ENCODE measurements at regions not wholly inside any gene's neighbourhood (a gene's known extent, or its start where the extent isn't known, plus 50 kb on each side); places are given as distances from the start of the nearest gene placed in this dataset.
"Not testable (repeated sequence)": the region's sequence is repeated elsewhere in the genome, so short reads cannot be mapped to it uniquely, and the experiment has no call there.

- DNase-seq (ENCODE audit: extremely low spot score, insufficient read length, low read depth) (no peak), FAIRE-seq (no peak)
Measured at GRCh38 chr17:77521076-77521475, 380.3 kb downstream of the SEC14L1 start.

GRCh38 chr17:77523540-77523939, 382.8 kb downstream of the SEC14L1 start:
- DNase-seq (ENCODE audit: extremely low spot score, insufficient read length, low read depth) (no peak), FAIRE-seq (no peak)

GRCh38 chr17:77526259-77526711, 385.5 kb downstream of the SEC14L1 start:
- DNase-seq (ENCODE audit: extremely low spot score, insufficient read length, low read depth), result no peak
- FAIRE-seq, result no peak

- DNase-seq (ENCODE audit: extremely low spot score, insufficient read length, low read depth) (no peak), FAIRE-seq (no peak)
Measured at GRCh38 chr17:77526728-77527350, 386.1 kb downstream of the SEC14L1 start.

GRCh38 chr17:77527409-77527808, 386.6 kb downstream of the SEC14L1 start:
- no peak for DNase-seq (ENCODE audit: extremely low spot score, insufficient read length, low read depth)
- no peak for FAIRE-seq

- DNase-seq (ENCODE audit: extremely low spot score, insufficient read length, low read depth) (no peak), FAIRE-seq (no peak)
Measured at GRCh38 chr17:77527836-77528505, 387.2 kb downstream of the SEC14L1 start.

GRCh38 chr17:77528516-77529327, 388.0 kb downstream of the SEC14L1 start:
- FAIRE-seq (no peak), DNase-seq (ENCODE audit: extremely low spot score, insufficient read length, low read depth) (no peak)

GRCh38 chr17:77529328-77529650, 388.5 kb downstream of the SEC14L1 start:
- DNase-seq (ENCODE audit: extremely low spot score, insufficient read length, low read depth), result no peak
- FAIRE-seq, result no peak

- FAIRE-seq (no peak), DNase-seq (ENCODE audit: extremely low spot score, insufficient read length, low read depth) (no peak)
Measured at GRCh38 chr17:77530591-77530990, 389.8 kb downstream of the SEC14L1 start.

- DNase-seq (ENCODE audit: extremely low spot score, insufficient read length, low read depth), result no peak
- no peak for FAIRE-seq
Measured at GRCh38 chr17:77531002-77531401, 390.2 kb downstream of the SEC14L1 start.

- DNase-seq (ENCODE audit: extremely low spot score, insufficient read length, low read depth) (no peak), FAIRE-seq (no peak)
Measured at GRCh38 chr17:77531641-77532040, 390.9 kb downstream of the SEC14L1 start.

GRCh38 chr17:77533697-77534096, 392.9 kb downstream of the SEC14L1 start:
- not testable (repeated sequence) for FAIRE-seq; DNase-seq (ENCODE audit: extremely low spot score, insufficient read length, low read depth)

- no peak for DNase-seq (ENCODE audit: extremely low spot score, insufficient read length, low read depth)
- no peak for FAIRE-seq
Measured at GRCh38 chr17:77534137-77534536, 393.4 kb downstream of the SEC14L1 start.

GRCh38 chr17:77535435-77535834, 394.7 kb downstream of the SEC14L1 start:
- FAIRE-seq, result no peak

GRCh38 chr17:77535892-77536291, 395.1 kb downstream of the SEC14L1 start:
- no peak for FAIRE-seq
- DNase-seq (ENCODE audit: extremely low spot score, insufficient read length, low read depth), result no peak

More at GRCh38 chr17:77535435-77535834, 394.7 kb downstream of the SEC14L1 start:
- DNase-seq (ENCODE audit: extremely low spot score, insufficient read length, low read depth), result no peak

GRCh38 chr17:77537566-77537965, 396.8 kb downstream of the SEC14L1 start:
- DNase-seq (ENCODE audit: extremely low spot score, insufficient read length, low read depth) (no peak), FAIRE-seq (no peak)

GRCh38 chr17:77540531-77540930, 399.8 kb downstream of the SEC14L1 start:
- no peak for DNase-seq (ENCODE audit: extremely low spot score, insufficient read length, low read depth)
- FAIRE-seq, result no peak

- DNase-seq (ENCODE audit: extremely low spot score, insufficient read length, low read depth), result no peak
- no peak for FAIRE-seq
Measured at GRCh38 chr17:77540975-77541374, 400.2 kb downstream of the SEC14L1 start.

GRCh38 chr17:77542011-77542410, 401.2 kb downstream of the SEC14L1 start:
- DNase-seq (ENCODE audit: extremely low spot score, insufficient read length, low read depth) (no peak), FAIRE-seq (no peak)

GRCh38 chr17:77542551-77543490, 402.1 kb downstream of the SEC14L1 start:
- FAIRE-seq (peak; percentile 61), DNase-seq (ENCODE audit: extremely low spot score, insufficient read length, low read depth) (peak; percentile 48)
